Ammon's horn (tissue), 1 donor: ENCODE measurements at regions not wholly inside any gene's neighbourhood (a gene's known extent, or its start where the extent isn't known, plus 50 kb on each side); places are given as distances from the start of the nearest gene placed in this dataset.

ENCODE experiments used
- DNase-seq: peaks from one replicate; pipeline ENCODE4 v3.0.0-alpha.2; 2016; ENCODE audit warnings: low spot score

- DNase-seq = peak; percentile 5
These were observed 56.0 kb upstream of the PIK3CG start for GRCh38 chr7:106808967-106809635.

- no peak for DNase-seq
These were observed 53.6 kb upstream of the PIK3CG start for GRCh38 chr7:106811472-106811871.

- peak; percentile 66 for DNase-seq
These were observed 52.9 kb upstream of the PIK3CG start for GRCh38 chr7:106812027-106812643.

- DNase-seq = no peak
These were observed 51.3 kb upstream of the PIK3CG start for GRCh38 chr7:106813705-106814305.

GRCh38 chr7:106814887-106815286, 50.2 kb upstream of the PIK3CG start:
- DNase-seq = no peak
